Loucy (cell line): ENCODE measurements at regions not wholly inside any gene's neighbourhood (a gene's known extent, or its start where the extent isn't known, plus 50 kb on each side); places are given as distances from the start of the nearest gene placed in this dataset.

Experiments used
- H2AFZ ChIP-seq: fragments of 200-600 bp; sonication (generic); 2 replicates; pipeline ENCODE4 v1.6.0; 2016; ENCODE audit warnings: antibody characterized with exemption, mild to moderate bottlenecking, low read length, moderate library complexity
- H3F3A ChIP-seq: fragments of 200-600 bp; 2 replicates; pipeline ENCODE4 v1.6.0; 2016; ENCODE audit warnings: antibody characterized with exemption, low read depth, mild to moderate bottlenecking
- H3K27me3 ChIP-seq: fragments of 200-600 bp; sonication (generic); 2 replicates; pipeline ENCODE4 v1.6.1; 2014; ENCODE audit warnings: low read length, mild to moderate bottlenecking; ENCODE audit not compliant: insufficient read depth, poor library complexity, severe bottlenecking
- H3K36me3 ChIP-seq: fragments of 200-600 bp; sonication (generic); 2 replicates; pipeline ENCODE4 v1.6.1; 2016; ENCODE audit warnings: low read length; ENCODE audit not compliant: insufficient read depth
- H3K4me1 ChIP-seq: fragments of 200-600 bp; sonication (generic); 2 replicates; pipeline ENCODE4 v1.5.1; 2014; ENCODE audit warnings: low read length, mild to moderate bottlenecking; ENCODE audit not compliant: insufficient read depth, poor library complexity, severe bottlenecking
- H3K4me2 ChIP-seq: fragments of 200-600 bp; sonication (generic); 2 replicates; pipeline ENCODE4 v1.6.0; 2014; ENCODE audit warnings: antibody characterized with exemption, low read length, low read depth, mild to moderate bottlenecking; ENCODE audit not compliant: poor library complexity, severe bottlenecking
- H3K4me3 ChIP-seq: fragments of 200-600 bp; sonication (generic); 2 replicates; pipeline ENCODE4 v1.5.1; 2014; ENCODE audit warnings: low read length, mild to moderate bottlenecking, mixed read lengths; ENCODE audit not compliant: poor library complexity, severe bottlenecking
- H3K79me2 ChIP-seq: fragments of 200-600 bp; sonication (generic); 2 replicates; pipeline ENCODE4 v1.6.1; 2014; ENCODE audit warnings: low read length; ENCODE audit not compliant: insufficient read depth
- H3K9ac ChIP-seq: fragments of 200-600 bp; sonication (generic); 2 replicates; pipeline ENCODE4 v1.6.0; 2014; ENCODE audit warnings: mild to moderate bottlenecking, low read depth, low read length, moderate library complexity; ENCODE audit not compliant: poor library complexity, severe bottlenecking
- H3K9me2 ChIP-seq: fragments of 200-600 bp; sonication (generic); replicated peaks from 2 replicates; pipeline ENCODE4 v1.6.1; 2016; ENCODE audit warnings: low read depth, low read length, mixed read lengths
- H3K9me3 ChIP-seq: fragments of 200-600 bp; sonication (generic); 2 replicates; pipeline ENCODE4 v1.6.1; 2014; ENCODE audit warnings: mild to moderate bottlenecking, antibody characterized with exemption, low read length, low read depth; ENCODE audit not compliant: insufficient read depth
- H4K20me1 ChIP-seq: fragments of 200-600 bp; sonication (generic); 2 replicates; pipeline ENCODE4 v1.6.0; 2014; ENCODE audit warnings: antibody characterized with exemption, low read length, mild to moderate bottlenecking; ENCODE audit not compliant: insufficient read depth, poor library complexity, severe bottlenecking
- EZH2phosphoT487 ChIP-seq: fragments of 200-600 bp; IDR thresholded peaks from 2 replicates; pipeline ENCODE4 v1.6.1; 2018; ENCODE audit warnings: antibody characterized with exemption, mild to moderate bottlenecking, moderate library complexity, borderline replicate concordance
- TF ChIP-seq, protein P1 (sequence below): fragments of 200-600 bp; sonication (generic); conservative IDR thresholded peaks from 2 replicates; pipeline ENCODE4 v1.5.1; 2014; ENCODE audit warnings: mild to moderate bottlenecking, antibody characterized with exemption, low read length

DNA sequence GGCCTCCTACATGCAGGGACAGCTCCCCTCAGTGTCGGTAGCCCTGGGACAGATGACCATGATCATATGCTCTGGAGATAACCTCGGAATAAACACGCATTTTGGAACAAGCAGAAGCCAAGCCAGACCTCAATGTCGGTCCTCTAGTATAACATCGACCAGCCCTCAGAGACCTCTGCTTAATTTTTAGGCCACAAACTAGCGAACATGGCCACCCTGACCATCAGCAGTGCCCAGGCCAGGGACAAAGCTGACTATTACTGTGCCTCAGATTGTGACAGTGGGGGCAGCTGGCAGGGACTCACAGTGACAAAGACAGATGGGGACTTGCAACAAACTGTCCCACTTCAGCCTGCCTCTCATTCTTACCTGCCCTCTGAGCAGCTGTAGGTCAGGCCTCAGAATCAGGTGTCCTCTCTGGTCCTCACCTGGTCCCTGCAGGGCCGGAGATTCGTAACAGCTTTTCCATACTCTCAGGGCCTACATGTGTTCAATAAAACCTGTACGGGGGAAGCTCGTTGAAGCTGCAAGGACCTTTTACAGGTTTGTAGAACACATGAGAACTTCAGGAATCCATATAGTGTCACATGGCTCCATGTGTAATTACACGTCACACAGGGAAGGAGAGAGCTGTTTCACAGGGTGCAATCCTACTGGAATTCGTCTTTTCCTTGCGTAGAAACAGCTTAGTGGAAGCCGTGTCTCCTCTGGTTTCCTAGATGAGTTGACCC, 72.8 kb upstream of the IGLL5 start:
- TF ChIP-seq EZH2phosphoT487, result no peak
- TF ChIP-seq, protein P1, sequence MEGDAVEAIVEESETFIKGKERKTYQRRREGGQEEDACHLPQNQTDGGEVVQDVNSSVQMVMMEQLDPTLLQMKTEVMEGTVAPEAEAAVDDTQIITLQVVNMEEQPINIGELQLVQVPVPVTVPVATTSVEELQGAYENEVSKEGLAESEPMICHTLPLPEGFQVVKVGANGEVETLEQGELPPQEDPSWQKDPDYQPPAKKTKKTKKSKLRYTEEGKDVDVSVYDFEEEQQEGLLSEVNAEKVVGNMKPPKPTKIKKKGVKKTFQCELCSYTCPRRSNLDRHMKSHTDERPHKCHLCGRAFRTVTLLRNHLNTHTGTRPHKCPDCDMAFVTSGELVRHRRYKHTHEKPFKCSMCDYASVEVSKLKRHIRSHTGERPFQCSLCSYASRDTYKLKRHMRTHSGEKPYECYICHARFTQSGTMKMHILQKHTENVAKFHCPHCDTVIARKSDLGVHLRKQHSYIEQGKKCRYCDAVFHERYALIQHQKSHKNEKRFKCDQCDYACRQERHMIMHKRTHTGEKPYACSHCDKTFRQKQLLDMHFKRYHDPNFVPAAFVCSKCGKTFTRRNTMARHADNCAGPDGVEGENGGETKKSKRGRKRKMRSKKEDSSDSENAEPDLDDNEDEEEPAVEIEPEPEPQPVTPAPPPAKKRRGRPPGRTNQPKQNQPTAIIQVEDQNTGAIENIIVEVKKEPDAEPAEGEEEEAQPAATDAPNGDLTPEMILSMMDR, result no peak
- H3K36me3 ChIP-seq, result no peaks in the 10 kb centered on the region
- no peaks in the 10 kb centered on the region for H3K79me2 ChIP-seq
- peaks cover 30% of the 10 kb centered on the region for H3K4me1 ChIP-seq
- no peak overlapping the region for H2AFZ ChIP-seq
- H3K27me3 ChIP-seq, result no peaks in the 10 kb centered on the region
- no peaks in the 10 kb centered on the region for H3F3A ChIP-seq
- H3K9me2 ChIP-seq, result no peaks in the 10 kb centered on the region
- no peak overlapping the region for H3K4me2 ChIP-seq
- no peak overlapping the region for H3K9ac ChIP-seq
- H3K9me3 ChIP-seq, result no peaks in the 10 kb centered on the region
- H3K4me3 ChIP-seq, result no peak overlapping the region
- no peaks in the 10 kb centered on the region for H4K20me1 ChIP-seq

DNA sequence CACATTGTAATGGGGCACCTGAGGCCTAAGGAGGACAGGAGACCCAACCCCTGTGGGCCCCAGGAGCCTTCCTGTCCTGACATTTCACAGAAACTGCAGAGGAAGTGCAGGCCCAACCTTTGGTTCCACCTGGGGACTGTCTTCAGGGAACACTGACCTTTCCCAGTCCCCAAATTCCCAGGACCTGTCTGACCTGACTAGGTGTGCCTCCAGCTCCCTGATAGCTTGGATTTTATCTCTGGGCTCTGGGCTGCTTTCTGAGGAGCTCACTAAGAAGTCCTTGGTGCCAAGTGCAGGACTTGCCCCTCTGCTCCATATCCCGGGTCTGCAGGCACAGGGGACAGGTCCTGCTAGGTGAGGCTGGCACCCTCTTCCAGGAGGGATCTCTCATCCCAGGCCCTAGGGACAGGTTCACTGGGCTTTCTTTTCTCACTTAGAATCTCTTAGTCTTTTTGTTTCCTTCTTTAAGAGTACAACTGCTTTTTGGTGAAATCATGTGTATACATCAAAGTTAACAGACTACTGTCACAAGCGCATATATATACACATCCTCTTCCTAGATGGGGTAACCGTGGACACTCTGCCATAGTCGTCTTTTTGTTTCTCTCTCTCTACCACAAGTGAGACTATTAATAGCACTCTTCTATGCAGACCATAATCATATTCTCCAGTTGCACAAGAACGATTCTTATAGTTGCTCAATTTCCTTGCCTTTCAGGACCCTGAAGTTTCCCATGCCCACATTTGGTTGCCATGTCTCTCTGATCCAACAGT, 72.0 kb upstream of the IGLL5 start:
- no peak for TF ChIP-seq EZH2phosphoT487
- TF ChIP-seq, protein P1, result no peak
- no peaks in the 10 kb centered on the region for H3K36me3 ChIP-seq
- H4K20me1 ChIP-seq, result no peaks in the 10 kb centered on the region
- H2AFZ ChIP-seq, result no peak overlapping the region
- H3K27me3 ChIP-seq, result no peaks in the 10 kb centered on the region
- H3K4me2 ChIP-seq, result no peak overlapping the region
- H3K9ac ChIP-seq, result no peak overlapping the region
- H3K4me3 ChIP-seq, result no peak overlapping the region
- H3K79me2 ChIP-seq, result no peaks in the 10 kb centered on the region
- H3K9me2 ChIP-seq, result no peaks in the 10 kb centered on the region
- no peaks in the 10 kb centered on the region for H3K9me3 ChIP-seq
- peaks cover 37% of the 10 kb centered on the region for H3K4me1 ChIP-seq
- no peaks in the 10 kb centered on the region for H3F3A ChIP-seq

GRCh38 chr22:22816171-22816514, 71.5 kb upstream of the IGLL5 start:
- Histone ChIP-seq H3K36me3 (no peaks in the 10 kb centered on the region), H3K9me3 (no peaks in the 10 kb centered on the region), H3K4me3 (no peak overlapping the region), H3F3A (no peaks in the 10 kb centered on the region), H3K4me2 (no peak overlapping the region), H3K4me1 (peaks cover 40% of the 10 kb centered on the region), H2AFZ (no peak overlapping the region), H3K27me3 (no peaks in the 10 kb centered on the region), H4K20me1 (no peaks in the 10 kb centered on the region), H3K9me2 (no peaks in the 10 kb centered on the region), H3K79me2 (no peaks in the 10 kb centered on the region), H3K9ac (no peak overlapping the region)
- no peak for TF ChIP-seq EZH2phosphoT487
- TF ChIP-seq, protein P1, result no peak
